Endodermal cell (in vitro differentiated cells): ENCODE measurements at regions not wholly inside any gene's neighbourhood (a gene's known extent, or its start where the extent isn't known, plus 50 kb on each side); places are given as distances from the start of the nearest gene placed in this dataset.
A peak's percentile ranks its signal among the peaks of the same experiment; 100 is the strongest.

Experiments used
- DNase-seq: peaks from one replicate; pipeline ENCODE4 v3.0.0-alpha.2; 2017
- H3K27ac ChIP-seq: 2 replicates; pipeline ENCODE4 v1.5.1; 2013; ENCODE audit warnings: mild to moderate bottlenecking, low read depth, low read length, moderate library complexity
- H3K27me3 ChIP-seq: 2 replicates; pipeline ENCODE4 v1.6.1; 2013; ENCODE audit warnings: mild to moderate bottlenecking, low read length, moderate library complexity; ENCODE audit not compliant: insufficient read depth, control insufficient read depth, poor library complexity, severe bottlenecking
- H3K36me3 ChIP-seq: 2 replicates; pipeline ENCODE4 v1.7.0; 2013; ENCODE audit warnings: mild to moderate bottlenecking, low read length, moderate library complexity; ENCODE audit not compliant: control insufficient read depth, insufficient read depth
- H3K4me1 ChIP-seq: one replicate; pipeline ENCODE4 v1.7.0; 2013; ENCODE audit warnings: low read length; ENCODE audit not compliant: control insufficient read depth, insufficient read depth
- H3K4me3 ChIP-seq: 2 replicates; pipeline ENCODE4 v1.5.1; 2013; ENCODE audit warnings: mild to moderate bottlenecking, low read length, moderate library complexity
- H3K9ac ChIP-seq: 2 replicates; pipeline ENCODE4 v1.6.1; 2013; ENCODE audit warnings: mild to moderate bottlenecking, low read length, moderate library complexity; ENCODE audit not compliant: poor library complexity, severe bottlenecking; ENCODE audit errors: extremely low read depth
- H3K9me3 ChIP-seq: 2 replicates; pipeline ENCODE4 v1.6.1; 2013; ENCODE audit warnings: mild to moderate bottlenecking, low read length, moderate library complexity; ENCODE audit not compliant: control insufficient read depth
- H3K27ac Mint-ChIP-seq: 2 replicates; pipeline ENCODE4 v1.8.0; 2020; ENCODE audit warnings: mixed read lengths
- H3K27me3 Mint-ChIP-seq: 2 replicates; pipeline ENCODE4 v1.8.0; 2021; ENCODE audit warnings: mild to moderate bottlenecking, mixed read lengths; ENCODE audit not compliant: insufficient read depth
- H3K36me3 Mint-ChIP-seq: 2 replicates; pipeline ENCODE4 v1.8.0; 2020; ENCODE audit warnings: low read depth, mixed read lengths
- H3K4me1 Mint-ChIP-seq: 2 replicates; pipeline ENCODE4 v1.8.0; 2020; ENCODE audit warnings: mixed read lengths
- H3K4me3 Mint-ChIP-seq: 2 replicates; pipeline ENCODE4 v1.8.0; 2020; ENCODE audit warnings: mild to moderate bottlenecking, moderate library complexity, mixed read lengths
- H3K9me3 Mint-ChIP-seq: 2 replicates; pipeline ENCODE4 v1.8.0; 2020; ENCODE audit warnings: mild to moderate bottlenecking, mixed read lengths
- CTCF ChIP-seq: fragments of 200-600 bp; sonication (generic); conservative IDR thresholded peaks from 2 replicates; pipeline ENCODE4 v1.5.0; 2021; ENCODE audit warnings: antibody characterized with exemption, mild to moderate bottlenecking
- WGBS, 2 experiments: methylation state at CpG; one replicate each; pipeline versions ENCODE4 v1.1.5 to v1.1.7; 2013; ENCODE audit warnings: missing lambda C conversion rate in 2 of 2, mixed read lengths in 1 of 2; ENCODE audit not compliant: insufficient coverage in 1 of 2, insufficient read length in 1 of 2; 5-methylcytosine and 5-hydroxymethylcytosine counted together

- Mint-ChIP-seq H3K27me3 (no peaks in the 10 kb centered on the region), H3K36me3 (no peaks in the 10 kb centered on the region), H3K4me3 (no peak overlapping the region), H3K9me3 (no peaks in the 10 kb centered on the region), H3K4me1 (no peaks in the 10 kb centered on the region), H3K27ac (no peak overlapping the region)
- Histone ChIP-seq H3K27ac (no peak overlapping the region), H3K4me3 (no peak overlapping the region), H3K9ac (no peak overlapping the region), H3K36me3 (no peaks in the 10 kb centered on the region), H3K4me1 (no peaks in the 10 kb centered on the region), H3K9me3 (no peaks in the 10 kb centered on the region), H3K27me3 (no peaks in the 10 kb centered on the region)
- 92 to 94% methylated on average over 6 to 7 of the region's 7 CpGs for WGBS, 2 experiments
- DNase-seq = no peak
- no peak for TF ChIP-seq CTCF
Measured at GRCh38 chr2:121947674-121948073, 192.2 kb downstream of the TSN start.

GRCh38 chr2:121949271-121949670, 193.8 kb downstream of the TSN start:
- Histone ChIP-seq H3K4me3 (no peak overlapping the region), H3K9me3 (no peaks in the 10 kb centered on the region), H3K27me3 (no peaks in the 10 kb centered on the region), H3K9ac (no peak overlapping the region), H3K36me3 (no peaks in the 10 kb centered on the region), H3K27ac (no peak overlapping the region), H3K4me1 (no peaks in the 10 kb centered on the region)
- 94% methylated on average over 7 to 8 of the region's 8 CpGs for WGBS, 2 experiments
- DNase-seq = no peak
- Mint-ChIP-seq H3K36me3 (no peaks in the 10 kb centered on the region), H3K4me1 (no peaks in the 10 kb centered on the region), H3K27me3 (no peaks in the 10 kb centered on the region), H3K4me3 (no peak overlapping the region), H3K9me3 (peaks cover 3% of the 10 kb centered on the region), H3K27ac (no peak overlapping the region)
- TF ChIP-seq CTCF = no peak

GRCh38 chr2:121955426-121955825, 200.0 kb downstream of the TSN start:
- no peak overlapping the region for H3K4me3 ChIP-seq
- WGBS, 2 experiments = 85% methylated on average over 6 of the region's 6 CpGs; no CpG with 5 or more reads in 1 of the 2 experiments
- no peak overlapping the region for H3K27ac Mint-ChIP-seq
- TF ChIP-seq CTCF = no peak
- H3K4me1 Mint-ChIP-seq = no peaks in the 10 kb centered on the region
- no peaks in the 10 kb centered on the region for H3K36me3 Mint-ChIP-seq
- peaks cover 3% of the 10 kb centered on the region for H3K9me3 Mint-ChIP-seq
- H3K9ac ChIP-seq = no peak overlapping the region
- no peaks in the 10 kb centered on the region for H3K27me3 ChIP-seq
- no peaks in the 10 kb centered on the region for H3K4me1 ChIP-seq
- H3K9me3 ChIP-seq = no peaks in the 10 kb centered on the region
- H3K27ac ChIP-seq = no peak overlapping the region
- H3K4me3 Mint-ChIP-seq = no peak overlapping the region
- peak; percentile 56 for DNase-seq
- no peaks in the 10 kb centered on the region for H3K36me3 ChIP-seq
- no peaks in the 10 kb centered on the region for H3K27me3 Mint-ChIP-seq
